HK-2 (cell line): ENCODE measurements at regions not wholly inside any gene's neighbourhood (a gene's known extent, or its start where the extent isn't known, plus 50 kb on each side); places are given as distances from the start of the nearest gene placed in this dataset.
"Not testable (repeated sequence)": the region's sequence is repeated elsewhere in the genome, so short reads cannot be mapped to it uniquely, and the experiment has no call there.

Source experiments
- DNase-seq: peaks from one replicate; pipeline ENCODE4 v3.0.0-alpha.2; 2018; ENCODE audit not compliant: unreplicated experiment

- DNase-seq = no peak
Observed at GRCh38 chr9:38186404-38187115, 117.5 kb upstream of the SHB start.

- DNase-seq = no peak
Observed at GRCh38 chr9:38185647-38186403, 116.8 kb upstream of the SHB start.

- DNase-seq = no peak
Observed at GRCh38 chr9:38183994-38184568, 115.1 kb upstream of the SHB start.

GRCh38 chr9:38182321-38182720 is 113.3 kb upstream of the SHB start:
- no peak for DNase-seq

GRCh38 chr9:38181866-38182265 is 112.8 kb upstream of the SHB start:
- no peak for DNase-seq

GRCh38 chr9:38181232-38181631 is 112.2 kb upstream of the SHB start:
- no peak for DNase-seq

GRCh38 chr9:38180656-38181055 is 111.6 kb upstream of the SHB start:
- no peak for DNase-seq

GRCh38 chr9:38179965-38180364 is 110.9 kb upstream of the SHB start:
- DNase-seq = no peak

GRCh38 chr9:38178237-38178636 is 109.2 kb upstream of the SHB start:
- no peak for DNase-seq

- DNase-seq = no peak
Observed at GRCh38 chr9:38177680-38178079, 108.7 kb upstream of the SHB start.

- DNase-seq = no peak
Observed at GRCh38 chr9:38176251-38176650, 107.2 kb upstream of the SHB start.

- no peak for DNase-seq
Observed at GRCh38 chr9:38175423-38175822, 106.4 kb upstream of the SHB start.

GRCh38 chr9:38172586-38172985 is 103.6 kb upstream of the SHB start:
- no peak for DNase-seq

- DNase-seq = no peak
Observed at GRCh38 chr9:38171926-38172325, 102.9 kb upstream of the SHB start.

- no peak for DNase-seq
Observed at GRCh38 chr9:38171538-38171884, 102.5 kb upstream of the SHB start.

GRCh38 chr9:38170763-38171537 is 101.9 kb upstream of the SHB start:
- DNase-seq = peak; percentile 43

- not testable (repeated sequence) for DNase-seq
Observed at GRCh38 chr9:38170155-38170554, 101.1 kb upstream of the SHB start.

GRCh38 chr9:38166501-38166900 is 97.5 kb upstream of the SHB start:
- no peak for DNase-seq

- no peak for DNase-seq
Observed at GRCh38 chr9:38164659-38165221, 95.7 kb upstream of the SHB start.

GRCh38 chr9:38163518-38163917 is 94.5 kb upstream of the SHB start:
- no peak for DNase-seq

- no peak for DNase-seq
Observed at GRCh38 chr9:38162332-38163211, 93.5 kb upstream of the SHB start.
